GM21360 (cell line): ENCODE measurements at regions not wholly inside any gene's neighbourhood (a gene's known extent, or its start where the extent isn't known, plus 50 kb on each side); places are given as distances from the start of the nearest gene placed in this dataset.

ENCODE experiments used
- ATAC-seq: cut with Tn5 transposase; IDR thresholded peaks from one replicate; pipeline ENCODE4 v1.9.1; 2021; ENCODE audit warnings: mild to moderate bottlenecking, moderate library complexity; ENCODE audit not compliant: unreplicated experiment

GRCh38 chr5:145708169-145708568, 127.0 kb downstream of the PRELID2 start:
- no peak for ATAC-seq

- no peak for ATAC-seq
These were observed 130.4 kb downstream of the PRELID2 start for GRCh38 chr5:145704724-145705123.

GRCh38 chr5:145703856-145704255, 131.3 kb downstream of the PRELID2 start:
- ATAC-seq = no peak

- ATAC-seq = no peak
These were observed 133.7 kb downstream of the PRELID2 start for GRCh38 chr5:145701404-145701803.

DNA sequence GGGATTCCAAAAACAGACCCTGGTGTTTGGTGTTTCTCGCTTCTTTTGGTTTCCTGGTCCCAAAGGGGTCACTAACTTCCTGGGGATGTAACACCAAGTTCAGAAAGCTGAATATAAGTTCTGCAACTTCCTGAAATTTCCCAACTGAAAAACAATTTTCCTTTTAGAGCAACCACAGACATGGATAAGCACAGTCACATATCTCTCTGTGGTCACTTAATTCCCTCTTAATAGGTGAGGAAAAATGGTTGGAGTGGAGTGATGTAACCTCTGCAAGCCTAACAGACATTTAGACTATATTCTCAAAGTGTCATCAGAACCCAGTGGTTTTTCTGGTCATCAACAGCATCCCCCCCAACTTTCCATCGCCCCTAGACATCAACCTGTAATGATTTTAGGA, 135.3 kb downstream of the PRELID2 start:
- no peak for ATAC-seq

DNA sequence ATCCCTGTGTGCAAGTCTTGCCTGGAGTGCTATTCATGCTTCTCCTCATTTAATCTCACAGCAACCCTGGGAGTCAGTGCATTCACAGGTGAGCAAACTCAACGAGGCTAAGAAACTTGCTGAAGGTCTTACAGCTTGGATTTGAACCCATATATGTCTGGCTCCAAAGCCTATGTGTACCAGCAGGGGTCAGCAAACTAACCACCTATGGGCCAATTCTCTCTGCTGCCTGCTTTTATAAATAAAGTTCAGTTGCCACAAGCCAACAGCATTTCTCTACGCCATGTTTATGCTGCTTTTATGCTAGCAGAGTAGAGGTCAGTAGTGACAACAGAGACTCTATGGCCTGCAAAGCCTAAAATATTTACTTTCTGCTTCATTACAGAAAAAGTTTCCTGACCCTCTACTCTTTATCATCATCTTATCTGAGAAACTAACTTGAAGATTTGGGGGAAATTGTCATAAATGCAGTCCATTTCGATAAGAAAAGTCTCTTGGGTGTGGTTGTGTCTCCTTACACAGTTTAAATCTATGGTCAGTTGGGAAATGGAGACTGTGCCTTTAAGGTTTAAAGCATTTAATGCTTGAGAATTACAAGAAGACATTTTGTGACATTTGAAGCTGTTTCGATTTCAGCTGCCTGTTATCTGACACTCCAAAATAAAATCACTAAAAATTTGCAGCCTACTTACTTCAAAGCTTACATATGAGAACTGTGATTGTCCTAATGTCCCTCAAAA, 137.7 kb downstream of the PRELID2 start:
- peak; percentile 82 for ATAC-seq

DNA sequence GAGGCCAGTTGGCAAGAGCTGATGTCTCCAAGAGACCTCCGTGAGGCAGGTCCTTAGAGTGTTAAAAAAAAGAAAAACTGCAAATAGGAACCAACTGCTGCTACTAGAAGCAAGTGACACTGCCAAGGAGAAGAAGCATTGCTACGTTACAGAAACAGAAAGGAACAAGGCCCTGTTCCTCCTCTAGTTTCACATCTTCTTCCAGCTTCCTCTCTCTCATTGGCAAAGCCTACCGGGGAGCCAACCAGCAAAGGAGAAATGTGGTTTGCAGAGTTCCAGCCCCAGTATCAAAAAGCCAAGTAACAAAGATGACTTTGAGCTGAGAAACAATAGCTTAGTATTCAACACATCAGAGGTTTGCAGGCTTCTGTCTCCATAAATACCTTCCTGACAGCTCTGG, 145.9 kb downstream of the PRELID2 start:
- ATAC-seq = peak; percentile 84

DNA sequence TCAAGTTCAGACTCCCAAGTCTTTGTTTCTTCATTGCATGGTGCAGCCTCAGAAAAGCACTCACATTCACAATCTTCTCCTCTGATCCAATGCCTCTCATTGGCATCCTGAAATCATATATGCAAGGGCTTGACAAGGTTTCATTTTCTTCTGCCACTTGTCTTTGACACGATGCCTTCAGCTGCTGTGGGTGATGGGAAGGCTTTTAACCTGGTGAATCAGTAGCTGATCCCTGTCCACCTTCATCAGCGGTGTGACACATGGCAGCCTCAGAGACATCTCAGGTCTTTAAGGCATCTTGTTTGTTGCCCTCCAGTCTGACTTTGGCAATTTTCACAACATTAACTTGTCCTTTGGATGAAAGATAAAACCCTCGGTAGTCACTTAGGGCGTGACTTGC, 147.2 kb downstream of the PRELID2 start:
- no peak for ATAC-seq

DNA sequence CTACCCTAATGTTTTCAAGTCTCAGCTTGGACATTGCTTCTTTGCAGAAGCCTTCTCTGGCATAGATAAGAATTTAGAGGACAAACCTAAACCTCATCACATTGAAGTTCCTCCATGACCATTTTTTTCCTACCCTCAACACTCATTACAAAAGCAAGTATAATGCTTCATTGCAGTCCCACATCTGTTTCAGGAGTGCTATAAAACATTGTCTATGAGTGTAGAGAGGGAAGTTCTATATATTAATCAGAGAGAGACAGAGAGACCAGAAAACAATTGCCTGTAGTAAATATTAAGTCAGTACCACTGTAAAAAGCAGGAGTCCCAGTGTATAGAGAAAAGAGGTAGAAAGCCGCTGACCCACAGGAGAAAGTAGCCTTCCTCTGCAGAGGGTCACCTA, 149.7 kb downstream of the PRELID2 start:
- ATAC-seq = no peak

- ATAC-seq = no peak
These were observed 151.7 kb downstream of the PRELID2 start for GRCh38 chr5:145683431-145683830.

- ATAC-seq = no peak
These were observed 152.8 kb downstream of the PRELID2 start for GRCh38 chr5:145682197-145682899.

GRCh38 chr5:145681686-145682085, 153.5 kb downstream of the PRELID2 start:
- peak; percentile 99 for ATAC-seq

- ATAC-seq = no peak
These were observed 153.9 kb downstream of the PRELID2 start for GRCh38 chr5:145681216-145681615.

- no peak for ATAC-seq
These were observed 154.4 kb downstream of the PRELID2 start for GRCh38 chr5:145680767-145681166.

DNA sequence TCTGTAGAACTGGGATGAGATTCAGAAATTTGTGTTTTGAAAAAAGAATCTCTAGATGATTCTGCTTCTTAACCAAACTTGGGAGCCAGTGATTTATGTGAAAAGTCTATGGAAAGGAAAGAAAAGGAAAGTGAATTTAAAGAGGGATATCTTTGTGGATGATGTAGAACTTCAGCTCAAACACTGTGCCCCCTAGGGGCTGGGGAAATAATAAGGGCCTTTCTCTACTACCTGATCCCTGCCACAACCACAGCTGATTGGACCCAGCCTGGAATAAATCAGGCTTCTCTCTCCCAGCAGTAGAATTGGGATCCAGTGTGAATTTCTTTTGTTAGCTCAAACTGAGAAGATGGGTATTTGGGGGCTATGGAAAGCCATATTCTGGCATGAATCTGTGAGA, 155.0 kb downstream of the PRELID2 start:
- no peak for ATAC-seq

- no peak for ATAC-seq
These were observed 156.9 kb downstream of the PRELID2 start for GRCh38 chr5:145678255-145678654.

DNA sequence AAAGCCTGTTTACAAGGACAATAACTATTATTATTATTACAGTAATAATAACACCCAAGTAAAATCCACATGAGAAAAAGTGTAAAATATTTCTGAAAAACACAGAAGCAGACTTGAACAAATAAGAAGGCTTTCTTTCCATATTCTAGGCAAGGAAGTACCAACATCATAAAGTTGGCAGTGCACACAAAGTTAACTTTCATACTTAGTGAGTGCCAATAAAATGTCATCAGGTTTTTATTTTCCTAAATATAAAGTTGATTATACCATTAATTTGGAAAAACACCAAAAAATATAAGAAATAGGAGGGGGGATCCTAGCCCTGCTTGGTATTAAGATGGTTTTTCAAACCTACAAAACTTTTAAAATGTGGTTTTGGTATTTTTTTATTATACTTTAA, 161.4 kb downstream of the PRELID2 start:
- ATAC-seq = no peak

DNA sequence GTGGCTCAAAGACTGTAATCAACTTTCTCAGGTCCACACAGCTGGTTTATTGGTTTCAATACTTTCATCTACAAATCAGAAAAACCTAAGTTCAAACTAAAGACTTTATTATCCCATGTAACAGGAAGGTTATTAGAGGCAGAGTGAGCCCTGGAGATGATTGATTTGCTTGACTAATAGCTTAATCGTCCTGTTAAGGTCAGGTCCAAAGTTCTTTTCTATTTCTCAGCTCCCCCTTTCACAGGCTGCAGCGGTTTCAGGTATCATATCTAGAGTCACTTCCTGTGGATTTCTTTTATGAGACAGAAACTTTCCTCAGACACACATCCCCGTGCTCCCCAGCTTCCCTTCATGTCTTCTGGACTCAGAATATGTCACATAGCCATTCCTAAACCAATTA, 166.4 kb downstream of the PRELID2 start:
- no peak for ATAC-seq

DNA sequence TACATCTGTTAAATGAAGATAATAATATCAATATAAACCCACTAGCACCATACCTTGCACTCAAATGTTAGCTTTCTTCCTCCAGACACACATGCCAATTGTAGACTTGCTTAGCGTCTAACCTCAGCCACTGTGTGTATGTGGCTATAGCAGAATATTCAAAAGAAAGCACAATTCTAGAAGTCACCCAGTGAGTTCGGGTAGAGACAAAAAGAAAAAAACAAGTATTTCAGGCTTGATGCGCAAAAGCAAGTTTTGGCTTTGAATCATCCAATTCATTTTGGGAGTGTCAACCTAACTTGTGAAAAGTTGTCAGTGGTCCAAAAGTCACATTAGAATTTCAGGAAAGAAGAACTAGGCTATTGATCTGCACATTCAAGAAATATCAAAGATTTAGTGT, 167.4 kb downstream of the PRELID2 start:
- ATAC-seq = no peak

GRCh38 chr5:145666591-145666990, 168.6 kb downstream of the PRELID2 start:
- ATAC-seq = no peak

DNA sequence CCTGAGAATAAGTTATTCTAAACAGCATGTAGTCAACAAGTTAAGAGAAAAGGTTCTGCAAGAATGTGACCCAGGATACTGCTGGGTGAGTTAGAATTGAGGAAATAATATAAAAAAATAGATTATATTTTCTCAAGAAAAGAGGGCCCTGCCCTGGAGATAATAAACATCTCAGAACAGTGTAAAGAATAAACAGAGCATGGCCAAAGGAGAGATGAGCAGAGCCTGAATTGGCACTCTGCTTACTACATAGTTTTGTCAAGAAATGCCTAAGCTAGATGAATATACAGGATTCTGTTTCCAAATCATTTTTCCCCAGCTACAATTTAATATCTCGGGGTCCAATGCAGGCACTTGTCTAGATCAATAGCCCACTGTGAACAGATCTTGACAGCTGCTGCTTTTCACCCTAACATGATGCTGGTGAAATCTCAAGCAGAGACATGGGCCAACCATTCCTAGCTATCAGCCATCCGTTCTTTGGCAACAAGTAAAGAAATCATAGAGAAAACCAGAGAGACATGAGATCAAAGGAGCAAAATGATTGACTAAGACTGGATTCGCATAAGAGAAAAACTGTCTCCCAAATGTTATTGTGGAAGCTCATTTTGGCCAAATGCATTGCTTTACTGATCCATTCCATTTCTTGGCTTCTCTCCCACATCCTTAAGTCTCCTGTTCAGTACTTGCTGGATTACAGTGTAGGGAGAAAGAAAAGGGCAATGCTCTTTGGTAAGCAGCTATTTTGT, 173.2 kb downstream of the PRELID2 start:
- ATAC-seq = no peak
